ENCODE measurements at regions not wholly inside any gene's neighbourhood (a gene's known extent, or its start where the extent isn't known, plus 50 kb on each side); places are given as distances from the start of the nearest gene placed in this dataset.

GRCh38 chr5:3417376-3417943 lies 178.2 kb upstream of the IRX1 start:
- ChIA-PET POLR2A (no interaction called here), CTCF (no interaction called here)
- no peak for TF ChIP-seq CTCF (IDR thresholded peaks at IDR 0.05; ENCODE audit: insufficient read depth, low read length, missing control alignments)
- H3K4me3 ChIP-seq (ENCODE audit: low read depth, low read length), result no peak overlapping the region
- DNase-seq (ENCODE audit: low read depth, low spot score), result no peak

GRCh38 chr5:3414371-3414770 lies 181.3 kb upstream of the IRX1 start:
- CTCF ChIA-PET, result no interaction called here

GRCh38 chr5:3412146-3412545 lies 183.5 kb upstream of the IRX1 start:
- ChIA-PET CTCF (no interaction called here), POLR2A (no interaction called here)
- no peak for DNase-seq (ENCODE audit: low read depth, low spot score)
- H3K4me3 ChIP-seq (ENCODE audit: low read depth, low read length), result no peak overlapping the region
- no peak for TF ChIP-seq CTCF (IDR thresholded peaks at IDR 0.05; ENCODE audit: insufficient read depth, low read length, missing control alignments)

More at GRCh38 chr5:3414371-3414770, 181.3 kb upstream of the IRX1 start:
- no peak for TF ChIP-seq CTCF (IDR thresholded peaks at IDR 0.05; ENCODE audit: insufficient read depth, low read length, missing control alignments)
- no peak for DNase-seq (ENCODE audit: low read depth, low spot score)
- POLR2A ChIA-PET, result no interaction called here
- no peak overlapping the region for H3K4me3 ChIP-seq (ENCODE audit: low read depth, low read length)

GRCh38 chr5:3411363-3411762 lies 184.3 kb upstream of the IRX1 start:
- POLR2A ChIA-PET, result no interaction called here
- no peak for TF ChIP-seq CTCF (IDR thresholded peaks at IDR 0.05; ENCODE audit: insufficient read depth, low read length, missing control alignments)
- no peak overlapping the region for H3K4me3 ChIP-seq (ENCODE audit: low read depth, low read length)
- DNase-seq (ENCODE audit: low read depth, low spot score), result no peak
- CTCF ChIA-PET, result no interaction called here

GRCh38 chr5:3401635-3402034 lies 194.0 kb upstream of the IRX1 start:
- no peak overlapping the region for H3K4me3 ChIP-seq (ENCODE audit: low read depth, low read length)
- DNase-seq (ENCODE audit: low read depth, low spot score), result no peak
- CTCF ChIA-PET, result no interaction called here
- TF ChIP-seq CTCF (IDR thresholded peaks at IDR 0.05; ENCODE audit: insufficient read depth, low read length, missing control alignments), result no peak
- POLR2A ChIA-PET, result no interaction called here

- TF ChIP-seq CTCF (IDR thresholded peaks at IDR 0.05; ENCODE audit: insufficient read depth, low read length, missing control alignments), result no peak
- ChIA-PET CTCF (no interaction called here), POLR2A (no interaction called here)
- DNase-seq (ENCODE audit: low read depth, low spot score), result no peak
- H3K4me3 ChIP-seq (ENCODE audit: low read depth, low read length), result no peak overlapping the region
Measured at GRCh38 chr5:3400659-3401058, 195.0 kb upstream of the IRX1 start.
